ENCODE measurements at regions not wholly inside any gene's neighbourhood (a gene's known extent, or its start where the extent isn't known, plus 50 kb on each side); places are given as distances from the start of the nearest gene placed in this dataset.
"Not testable (repeated sequence)": the region's sequence is repeated elsewhere in the genome, so short reads cannot be mapped to it uniquely, and the experiment has no call there.

DNA sequence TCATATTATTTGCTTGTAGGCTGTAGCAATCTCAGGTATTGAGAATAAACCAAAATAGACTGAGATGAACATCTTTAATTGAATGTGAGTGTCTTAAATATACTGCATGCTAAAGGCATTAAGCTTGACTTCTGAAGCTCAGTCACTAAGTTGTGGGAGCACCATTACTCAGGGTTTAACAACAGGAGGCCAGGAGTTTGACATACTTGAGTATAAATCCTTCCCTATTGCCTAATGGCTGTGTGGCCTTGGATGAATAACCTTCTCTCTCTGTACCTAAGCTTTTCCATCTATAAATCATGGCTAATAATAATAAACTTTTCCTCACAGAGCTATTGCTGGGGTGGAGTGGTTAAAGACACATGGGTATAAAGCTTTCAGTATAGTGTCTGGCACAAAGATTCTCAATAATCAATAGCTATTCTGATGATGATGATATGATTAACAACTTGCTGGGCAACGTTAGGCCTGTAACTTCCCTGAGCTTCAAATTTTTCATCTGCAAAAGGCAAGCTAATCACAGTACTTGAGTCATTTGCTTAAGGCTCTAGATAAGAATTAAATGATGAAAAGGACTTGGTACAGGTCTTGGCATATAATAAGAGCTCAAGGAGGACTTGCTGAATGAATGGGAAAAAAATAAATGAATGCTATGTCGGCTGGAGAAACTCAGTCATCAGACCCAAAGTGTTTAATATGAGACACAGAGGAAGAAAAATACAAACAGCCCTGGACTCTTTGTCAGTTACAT, 174.0 kb upstream of the IL12B start:
- peak; percentile 46 for DNase-seq

DNA sequence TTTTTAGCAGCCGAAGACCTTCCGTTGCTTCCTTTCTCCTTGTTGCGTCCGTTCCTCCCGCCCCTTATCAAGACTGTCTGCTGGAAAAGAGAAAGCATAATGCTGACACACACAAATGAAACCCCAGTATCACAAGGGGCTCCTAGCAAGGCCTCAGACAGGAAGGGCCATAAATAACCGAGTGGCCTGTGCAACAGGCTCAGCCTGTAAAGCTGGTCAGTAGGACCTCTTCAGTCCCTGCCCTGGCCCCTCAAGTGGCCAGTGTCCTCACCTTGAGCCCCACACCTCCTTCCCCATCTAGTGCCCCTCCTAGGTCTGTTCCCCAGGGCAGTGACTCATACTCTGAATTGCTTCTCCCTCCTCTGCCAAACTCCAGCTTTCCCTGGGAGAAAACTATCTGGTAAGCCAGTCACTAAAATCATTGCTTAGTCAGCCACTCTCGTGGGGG, 174.6 kb upstream of the IL12B start:
- DNase-seq = peak; percentile 72

DNA sequence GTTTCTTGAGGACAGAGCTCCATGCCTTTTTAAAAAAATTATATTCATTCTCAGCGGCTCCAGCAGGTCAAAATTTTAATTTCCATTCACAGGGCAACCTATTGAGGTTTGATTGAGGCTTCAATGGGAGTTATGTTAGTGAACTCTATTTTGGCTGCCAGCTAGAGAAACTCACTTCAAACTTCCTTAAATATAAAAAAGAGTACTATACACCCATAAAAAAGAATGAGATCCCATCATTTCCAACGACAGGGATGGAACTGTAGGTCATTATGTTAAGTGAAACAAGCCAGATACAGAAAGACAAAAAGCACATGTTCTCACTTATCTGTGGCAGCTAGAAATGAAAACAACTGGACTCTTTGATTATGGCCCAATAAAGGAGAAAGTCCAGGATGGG, 176.8 kb upstream of the IL12B start:
- DNase-seq = no peak

DNA sequence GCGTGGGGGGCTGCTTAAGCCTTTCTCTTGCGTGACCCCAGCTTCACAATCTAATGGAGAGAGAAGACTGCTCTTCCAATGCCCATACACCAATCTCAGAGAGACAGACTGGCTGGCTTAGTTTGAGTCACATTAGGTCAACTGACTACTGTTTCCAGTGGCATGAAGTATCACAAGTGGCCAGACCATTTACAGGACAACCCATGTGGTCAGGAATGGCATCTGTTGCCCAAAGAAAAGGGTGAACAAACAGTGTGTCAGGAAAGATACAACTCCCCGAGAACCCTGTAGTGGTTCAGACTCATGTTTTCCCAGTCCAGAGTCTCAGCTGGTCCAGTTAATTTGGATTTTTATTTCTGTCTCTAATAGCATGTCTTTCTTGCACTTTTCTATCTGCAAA, 177.4 kb upstream of the IL12B start:
- DNase-seq = no peak

DNA sequence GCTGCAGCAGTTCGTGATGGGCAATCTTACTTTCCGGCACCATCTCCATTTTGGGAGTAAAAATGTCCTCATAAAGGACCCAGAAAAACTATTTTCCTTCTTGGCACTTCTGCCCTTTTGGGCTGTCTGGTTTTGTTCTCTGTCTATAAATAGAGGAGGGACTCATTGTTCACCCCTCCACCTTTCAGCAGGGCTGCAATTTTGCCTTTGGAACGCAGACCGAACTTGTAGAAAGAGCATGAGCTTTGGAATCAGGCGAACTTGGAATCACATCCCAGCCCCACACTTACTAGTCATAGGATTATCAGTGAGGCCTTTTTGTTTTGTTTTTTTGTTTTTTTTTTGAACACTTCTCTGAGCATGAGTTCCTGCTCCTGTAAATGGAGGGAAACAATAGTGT, 178.1 kb upstream of the IL12B start:
- DNase-seq = no peak

DNA sequence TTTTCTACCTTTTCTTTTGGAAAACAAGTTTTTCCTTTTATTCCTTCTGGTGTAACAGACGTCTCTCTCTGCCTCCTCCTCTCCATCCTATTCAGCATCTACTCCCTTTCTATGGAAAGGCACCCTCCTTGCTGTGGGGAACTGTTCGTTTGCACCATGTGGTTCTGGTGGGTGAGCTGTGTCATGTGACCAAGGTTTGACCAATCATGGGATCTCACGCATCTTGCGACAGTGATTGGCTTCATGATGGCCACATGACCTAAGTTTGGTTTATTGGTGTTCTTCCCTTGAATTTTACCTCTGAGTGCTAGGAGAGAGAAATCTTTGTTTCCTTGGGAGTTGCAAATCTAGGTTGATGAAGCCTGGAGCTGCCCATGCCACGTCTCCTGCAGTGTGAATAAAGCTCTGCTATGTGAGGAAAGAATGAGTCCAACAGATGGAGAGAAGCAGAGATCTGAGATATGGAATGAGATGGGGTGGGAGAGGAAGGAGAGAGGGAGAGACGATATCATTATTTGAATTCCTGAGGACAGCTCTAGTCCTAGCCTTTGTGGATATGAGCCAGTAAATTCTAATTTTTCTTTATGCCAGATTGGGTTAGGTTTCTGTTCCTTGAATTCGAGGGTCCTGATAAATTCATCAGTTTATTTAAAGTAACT, 178.8 kb upstream of the IL12B start:
- peak; percentile 45 for DNase-seq

DNA sequence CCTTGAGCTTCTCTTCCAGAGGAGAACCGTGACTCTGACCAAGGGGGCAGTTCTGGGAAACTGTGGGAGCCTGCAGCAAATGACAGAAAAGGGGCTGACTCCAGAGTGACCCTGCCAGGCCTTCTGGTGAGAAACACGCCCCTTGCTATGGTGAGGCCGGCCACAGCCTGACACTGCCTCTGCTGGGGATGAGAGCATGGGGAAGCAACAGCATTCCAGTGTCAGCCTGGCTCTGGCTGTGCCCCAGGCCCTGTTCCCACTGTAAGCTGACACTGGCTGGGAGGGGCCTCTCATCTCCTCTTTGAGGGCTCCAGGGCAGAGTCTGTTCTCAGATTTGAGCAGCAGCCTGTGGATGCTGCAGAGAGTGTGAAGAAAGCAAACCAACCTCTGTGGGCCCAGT, 180.0 kb upstream of the IL12B start:
- DNase-seq = peak; percentile 93

DNA sequence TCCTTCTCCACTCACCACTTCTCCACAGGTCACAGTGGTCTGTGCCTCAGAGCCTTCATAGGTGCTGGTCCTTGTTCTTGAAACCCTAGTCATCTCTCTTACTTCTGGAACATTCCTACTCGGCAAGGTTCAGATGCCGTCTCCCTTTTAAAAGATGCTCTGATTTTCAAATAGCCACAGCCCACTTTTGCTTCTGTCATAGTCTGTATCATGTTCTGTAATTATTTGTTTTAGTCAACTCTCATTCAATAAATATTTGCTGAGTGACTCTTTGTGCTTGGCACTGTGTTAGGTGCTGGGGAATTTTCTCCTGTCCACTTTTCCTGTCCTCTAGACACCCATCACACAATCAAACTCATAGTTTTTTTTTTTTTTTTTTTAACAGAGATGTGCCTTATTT, 181.3 kb upstream of the IL12B start:
- peak; percentile 15 for DNase-seq

DNA sequence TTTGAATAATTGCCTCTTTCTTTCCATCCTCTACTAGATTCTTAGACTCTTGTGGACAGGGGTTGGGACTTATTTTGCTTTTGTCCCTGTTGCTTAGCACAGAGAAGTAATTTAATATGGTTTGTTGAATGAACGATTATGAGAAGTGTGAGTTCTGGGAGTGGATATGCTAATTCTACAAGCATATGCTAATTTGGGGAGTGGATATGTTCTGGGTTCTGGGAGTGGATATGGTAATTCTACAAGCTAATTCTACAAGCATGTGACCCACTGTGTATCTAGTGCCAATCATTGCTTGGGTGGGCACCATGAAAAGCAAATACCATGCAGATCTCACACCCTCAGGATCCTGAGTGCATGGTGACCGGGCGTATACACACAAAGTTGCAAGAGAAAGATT, 181.8 kb upstream of the IL12B start:
- no peak for DNase-seq

DNA sequence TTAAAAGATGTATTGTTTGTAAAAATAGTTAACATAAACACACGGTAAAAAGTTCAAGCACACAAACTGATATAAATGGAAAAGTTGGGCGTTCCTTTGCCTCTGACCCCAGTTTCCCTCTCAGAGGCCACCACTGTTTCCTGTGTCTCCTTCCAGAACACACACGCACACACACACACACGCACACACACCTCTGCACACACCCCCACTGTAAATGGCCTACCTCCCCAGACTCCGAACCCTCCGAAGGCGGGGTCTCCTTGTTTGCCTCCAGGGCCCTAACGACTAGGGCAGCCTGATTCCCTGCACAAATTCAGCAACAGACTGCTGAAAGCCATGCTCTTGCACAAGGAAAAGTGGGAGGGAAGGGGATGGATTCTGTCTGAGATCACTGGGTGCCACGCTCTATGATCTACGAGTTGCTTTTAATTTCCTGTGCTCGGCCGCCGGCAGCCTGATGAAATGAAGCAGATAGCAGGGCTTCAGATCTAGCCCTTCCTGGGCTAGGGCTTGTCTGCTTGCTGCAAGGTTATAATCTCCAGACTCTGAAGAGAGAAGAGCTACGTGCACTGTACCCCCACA, 184.0 kb upstream of the IL12B start:
- DNase-seq = no peak

DNA sequence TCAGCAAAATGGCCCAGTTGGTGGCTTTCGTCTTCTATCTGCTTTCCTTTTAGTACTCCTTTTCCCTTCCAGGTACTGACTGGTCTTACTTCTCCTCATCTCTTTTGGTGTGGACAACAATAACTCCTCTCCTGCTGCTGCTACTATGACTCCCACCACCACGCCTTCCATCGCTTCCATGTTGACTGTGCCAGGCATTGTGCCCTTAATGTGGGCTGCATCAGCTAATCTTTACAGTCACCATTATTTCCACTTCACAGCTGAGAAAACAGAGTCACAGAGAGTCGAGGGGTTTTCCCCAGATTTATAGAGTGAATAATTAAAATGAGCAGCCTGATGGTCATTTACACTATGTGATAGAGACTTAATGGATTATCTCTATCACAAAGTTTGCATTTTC, 184.9 kb upstream of the IL12B start:
- DNase-seq = no peak

DNA sequence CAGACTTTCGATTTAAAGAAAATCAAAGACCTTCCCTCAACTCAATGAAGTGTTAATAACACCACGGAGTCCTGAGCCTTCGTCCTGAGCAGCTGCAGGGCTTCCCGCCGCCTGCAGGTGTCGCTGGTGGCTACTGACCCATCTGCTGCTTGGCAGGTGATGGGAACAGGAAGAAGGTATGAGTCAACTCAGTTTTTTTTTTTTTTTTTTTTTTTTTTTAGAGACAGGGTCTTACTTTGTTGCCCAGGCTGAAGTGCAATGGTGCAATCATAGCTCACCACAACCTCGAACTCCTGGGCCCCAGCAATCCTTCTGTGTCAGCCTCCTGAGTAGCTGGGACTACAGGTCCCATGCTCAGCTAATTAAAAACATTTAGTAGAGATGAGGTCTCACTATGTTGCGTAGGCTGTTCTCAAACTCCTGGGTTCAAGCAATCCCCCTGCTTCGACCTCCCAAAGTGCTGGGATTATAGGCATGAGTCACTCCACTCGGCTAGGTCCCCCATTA, 185.7 kb upstream of the IL12B start:
- peak; percentile 38 for DNase-seq

DNA sequence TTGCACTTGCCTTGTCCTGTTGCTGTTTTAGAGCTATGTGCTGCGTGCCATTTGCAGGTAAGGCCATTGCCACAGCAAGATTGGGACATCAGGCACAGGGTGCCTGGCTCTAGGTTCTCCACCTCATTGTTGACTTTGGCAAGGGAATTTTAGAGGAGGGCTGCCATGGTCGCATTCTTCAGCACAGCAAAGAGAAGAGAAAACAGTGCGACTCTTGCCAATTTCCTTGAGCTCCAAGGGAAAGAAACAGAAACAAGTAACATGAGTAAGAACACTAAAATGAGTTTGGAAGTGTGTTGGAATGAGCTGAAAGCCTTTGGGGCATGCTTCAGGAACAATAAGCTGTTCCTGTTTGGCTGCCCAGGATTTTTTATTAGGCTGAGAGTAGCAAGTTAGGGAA, 188.1 kb upstream of the IL12B start:
- peak; percentile 44 for DNase-seq

DNA sequence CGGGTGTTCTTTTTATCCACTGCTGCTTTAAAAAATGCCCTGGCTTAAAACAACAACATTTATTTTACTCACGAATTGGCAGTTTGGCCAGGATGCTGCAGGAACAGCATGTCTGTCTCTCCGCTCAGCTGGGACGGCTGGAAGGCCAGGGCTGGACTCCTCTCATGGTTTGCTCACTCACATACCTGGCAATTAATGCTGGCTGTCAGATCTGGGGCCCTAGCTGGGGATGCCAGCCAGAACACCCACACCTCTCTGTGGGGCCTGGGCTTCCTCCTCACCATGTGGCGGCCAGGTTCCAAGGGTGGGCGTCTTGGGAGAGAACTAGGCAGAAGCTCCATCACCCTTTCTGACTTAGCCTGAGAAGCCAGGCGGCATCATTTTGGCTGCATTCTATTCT, 189.1 kb upstream of the IL12B start:
- DNase-seq = no peak

DNA sequence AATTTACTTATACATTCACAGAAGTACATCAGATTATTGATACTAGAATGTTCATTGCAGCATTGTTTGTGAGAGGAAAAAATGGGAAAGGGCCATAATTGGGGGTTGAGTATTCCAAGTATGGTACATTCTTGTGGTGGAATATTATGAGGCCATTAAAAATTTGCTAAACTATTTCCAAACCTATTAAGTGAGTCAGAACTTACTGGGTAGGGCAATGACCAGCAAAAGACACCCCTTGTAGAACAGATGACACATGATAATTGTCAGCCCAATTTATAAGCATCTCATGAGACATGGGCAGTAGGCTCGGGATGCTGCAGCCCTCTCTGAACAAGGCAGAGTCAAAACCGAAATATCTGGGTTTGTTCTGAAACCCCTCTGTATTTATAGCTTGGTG, 192.6 kb upstream of the IL12B start:
- DNase-seq = no peak

DNA sequence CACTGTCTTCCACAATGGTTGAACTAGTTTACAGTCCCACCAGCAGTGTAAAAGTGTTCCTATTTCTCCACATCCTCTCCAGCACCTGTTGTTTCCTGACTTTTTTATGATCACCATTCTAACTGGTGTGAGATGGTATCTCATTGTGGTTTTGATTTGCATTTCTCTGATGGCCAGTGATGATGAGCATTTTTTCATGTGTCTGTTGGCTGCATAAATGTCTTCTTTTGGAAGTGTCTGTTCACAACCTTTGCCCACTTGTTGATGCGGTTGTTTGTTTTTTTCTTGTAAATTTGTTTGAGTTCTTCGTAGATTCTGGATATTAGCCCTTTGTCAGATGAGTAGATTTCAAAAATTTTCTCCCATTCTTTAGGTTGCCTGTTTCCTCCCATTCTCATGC, 194.0 kb upstream of the IL12B start:
- DNase-seq = not testable (repeated sequence)

DNA sequence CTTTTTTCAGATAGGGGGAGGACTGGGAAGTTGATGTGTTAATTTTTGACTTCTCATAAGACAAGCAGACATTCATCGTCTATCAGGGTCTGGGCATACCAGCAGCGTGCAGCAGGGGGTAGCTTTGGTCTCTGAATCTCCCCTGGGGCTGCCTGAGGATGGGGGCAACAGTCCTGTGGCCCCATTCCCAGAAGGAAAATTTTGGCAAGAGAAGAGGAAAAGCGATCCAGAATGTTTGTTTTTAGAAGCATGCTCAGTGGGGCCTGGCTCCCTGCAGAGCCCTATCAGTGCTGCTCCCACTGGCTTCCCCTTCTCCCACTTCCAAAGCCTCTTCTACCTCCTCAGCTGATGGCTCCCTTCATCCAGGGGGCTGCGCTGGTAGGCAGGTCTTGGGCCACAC, 194.8 kb upstream of the IL12B start:
- DNase-seq = peak; percentile 66

DNA sequence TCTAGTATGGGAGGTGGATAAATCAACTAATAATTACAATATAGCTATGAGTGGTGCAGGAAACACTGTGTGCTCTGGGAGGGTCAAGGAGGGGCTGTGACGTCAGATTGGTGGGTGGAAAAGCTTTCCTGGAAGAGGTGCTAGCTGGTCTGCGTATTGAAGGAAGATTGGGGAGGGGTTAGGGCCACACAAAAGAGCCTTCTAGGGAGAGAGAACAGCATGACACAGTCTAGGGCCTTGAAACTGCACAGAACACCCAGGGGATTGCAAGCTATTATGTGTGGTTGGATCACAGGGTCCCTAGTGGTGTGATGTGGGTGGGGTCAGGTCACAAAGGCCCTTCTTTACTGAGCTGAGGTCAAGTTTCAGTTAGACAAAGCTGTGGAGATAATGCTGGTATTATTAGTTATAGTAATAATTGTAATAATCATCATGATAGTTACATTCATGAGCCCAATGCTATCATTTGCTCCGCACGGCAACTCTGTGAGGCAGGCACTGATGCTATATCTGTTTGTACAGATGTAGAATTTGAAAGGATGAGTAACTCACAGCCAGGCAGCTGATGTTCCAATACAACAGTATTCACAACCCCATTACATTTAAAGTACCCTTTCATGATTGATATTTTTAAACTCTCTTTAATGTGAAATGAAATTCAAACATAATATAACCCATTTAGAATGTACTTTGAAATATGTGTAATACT, 197.4 kb upstream of the IL12B start:
- DNase-seq = no peak

DNA sequence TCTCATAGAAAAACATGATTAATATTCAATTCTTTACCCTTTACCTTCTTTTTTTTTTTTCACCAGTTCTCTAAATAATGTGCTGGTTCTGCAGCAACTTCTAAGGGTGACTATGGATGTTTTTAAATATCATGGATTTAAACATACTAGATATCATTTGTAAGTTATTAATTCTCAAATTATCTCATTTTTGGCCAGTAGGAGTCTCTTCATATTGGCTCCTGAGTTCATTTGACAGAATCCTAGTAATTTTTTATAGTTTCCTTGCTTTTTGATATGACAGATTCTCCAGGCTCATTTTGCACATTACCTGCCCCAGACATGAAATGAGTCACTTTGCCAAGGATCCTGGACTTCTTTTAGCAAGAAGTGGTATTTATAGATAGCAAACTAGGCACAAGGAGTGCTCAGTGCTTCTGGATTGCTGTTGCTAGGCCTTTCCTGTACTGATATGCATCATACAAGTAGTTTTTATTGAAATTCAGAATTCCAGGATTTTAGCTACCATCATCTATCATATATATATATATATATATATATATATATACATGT, 201.3 kb upstream of the IL12B start:
- DNase-seq = no peak

DNA sequence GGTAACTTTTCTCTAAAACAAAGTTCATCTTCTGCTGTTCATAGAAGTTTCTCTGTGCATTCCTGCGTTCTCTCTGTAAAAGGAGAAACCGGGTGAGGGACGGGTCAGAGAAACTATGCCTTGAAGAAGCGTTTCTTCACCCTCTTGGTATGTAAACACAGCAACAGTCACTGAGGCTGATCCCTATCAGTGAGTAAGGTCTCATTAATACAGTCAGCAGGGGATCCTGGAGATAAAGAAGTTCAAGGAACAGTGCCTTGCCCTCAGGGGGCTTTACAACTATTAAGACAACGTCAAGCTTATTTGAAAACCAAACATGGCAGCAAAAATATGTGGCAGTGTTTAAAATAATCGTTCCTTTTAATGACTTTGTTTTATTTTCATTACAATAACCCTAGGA, 202.9 kb upstream of the IL12B start:
- DNase-seq = peak; percentile 54

DNA sequence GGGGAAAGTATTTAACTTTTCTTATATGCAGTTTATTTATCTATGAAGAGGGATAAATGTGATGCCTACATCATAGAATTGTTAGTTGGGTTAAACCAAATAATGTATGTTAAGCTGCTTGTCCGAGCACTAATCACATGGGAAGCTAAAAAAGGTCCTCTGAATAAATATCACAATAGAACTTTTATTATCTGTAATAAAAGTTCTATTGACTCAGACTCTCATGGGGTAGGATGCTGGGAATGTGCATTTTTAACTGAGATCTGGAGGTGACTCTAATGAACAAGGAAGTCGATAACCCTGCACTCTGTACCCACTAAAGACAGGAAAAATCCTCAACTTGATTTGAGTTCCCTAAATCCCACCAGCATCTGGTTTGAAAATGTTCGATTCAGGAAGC, 205.9 kb upstream of the IL12B start:
- no peak for DNase-seq

DNA sequence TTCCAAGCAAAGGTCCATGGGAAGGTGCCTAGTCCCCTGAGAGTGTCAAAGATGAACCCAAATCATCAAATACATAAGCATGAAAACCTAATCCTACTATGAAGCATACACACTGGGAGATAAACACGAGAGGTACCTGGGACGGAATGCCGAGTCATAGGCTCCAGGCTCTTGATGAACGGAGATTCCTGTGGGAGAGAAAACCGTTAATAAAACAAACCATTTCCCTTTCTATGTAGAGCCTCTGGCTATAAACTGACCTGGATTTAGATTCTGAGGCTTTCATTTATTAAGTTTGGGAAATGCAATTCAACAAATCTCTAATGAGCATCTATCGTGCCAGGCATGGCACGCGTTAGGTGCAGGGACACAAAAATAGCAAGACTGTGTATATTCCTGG, 206.4 kb upstream of the IL12B start:
- no peak for DNase-seq

DNA sequence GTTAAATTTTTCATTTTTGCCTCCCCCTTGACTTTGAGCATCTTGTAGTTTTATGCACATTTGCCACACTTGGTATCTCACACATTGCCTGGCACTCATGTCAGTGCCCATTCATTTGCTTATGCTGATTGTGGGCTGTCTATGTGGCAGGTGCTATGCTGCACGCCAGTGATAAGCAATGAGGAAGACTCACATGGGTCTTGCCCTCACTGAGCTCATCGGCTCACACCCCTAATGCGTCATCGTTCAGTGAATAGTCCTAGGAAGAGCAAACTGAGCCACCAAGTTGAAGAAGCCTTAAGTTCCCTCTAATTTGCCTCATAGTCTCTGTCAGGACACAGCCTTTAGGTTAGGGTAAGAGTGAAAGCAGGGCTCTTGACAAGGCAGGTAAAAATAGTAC, 209.4 kb upstream of the IL12B start:
- no peak for DNase-seq
